GM10266 (cell line): ENCODE measurements at regions not wholly inside any gene's neighbourhood (a gene's known extent, or its start where the extent isn't known, plus 50 kb on each side); places are given as distances from the start of the nearest gene placed in this dataset.
"Not testable (repeated sequence)": the region's sequence is repeated elsewhere in the genome, so short reads cannot be mapped to it uniquely, and the experiment has no call there.

Experiments
- DNase-seq: peaks from one replicate; pipeline ENCODE4 v3.0.0; 2012; ENCODE audit errors: extremely low spot score
- CTCF ChIP-seq: IDR thresholded peaks from 2 replicates; pipeline ENCODE4 v1.5.1; 2012; ENCODE audit warnings: mild to moderate bottlenecking, low read depth; ENCODE audit not compliant: control insufficient read depth, insufficient read depth; ENCODE audit errors: missing control alignments

- no peak for TF ChIP-seq CTCF
- no peak for DNase-seq
These were observed 491.5 kb upstream of the TNP1 start for GRCh38 chr2:217351378-217351777.

- no peak for TF ChIP-seq CTCF
- no peak for DNase-seq
These were observed 489.4 kb upstream of the TNP1 start for GRCh38 chr2:217349251-217349650.

GRCh38 chr2:217347630-217348029 lies 487.8 kb upstream of the TNP1 start:
- DNase-seq, result not testable (repeated sequence)

- DNase-seq, result not testable (repeated sequence)
These were observed 486.2 kb upstream of the TNP1 start for GRCh38 chr2:217346043-217346442.

- no peak for DNase-seq
- no peak for TF ChIP-seq CTCF
These were observed 481.0 kb upstream of the TNP1 start for GRCh38 chr2:217340899-217341298.

GRCh38 chr2:217340176-217340575 lies 480.3 kb upstream of the TNP1 start:
- no peak for TF ChIP-seq CTCF
- DNase-seq, result no peak

GRCh38 chr2:217339753-217340152 lies 479.9 kb upstream of the TNP1 start:
- TF ChIP-seq CTCF, result no peak
- DNase-seq, result no peak

GRCh38 chr2:217338306-217338916 lies 478.5 kb upstream of the TNP1 start:
- no peak for DNase-seq

More at GRCh38 chr2:217338306-217338916, 478.5 kb upstream of the TNP1 start:
- TF ChIP-seq CTCF, result no peak
